ENCODE measurements at regions not wholly inside any gene's neighbourhood (a gene's known extent, or its start where the extent isn't known, plus 50 kb on each side); places are given as distances from the start of the nearest gene placed in this dataset.

DNA sequence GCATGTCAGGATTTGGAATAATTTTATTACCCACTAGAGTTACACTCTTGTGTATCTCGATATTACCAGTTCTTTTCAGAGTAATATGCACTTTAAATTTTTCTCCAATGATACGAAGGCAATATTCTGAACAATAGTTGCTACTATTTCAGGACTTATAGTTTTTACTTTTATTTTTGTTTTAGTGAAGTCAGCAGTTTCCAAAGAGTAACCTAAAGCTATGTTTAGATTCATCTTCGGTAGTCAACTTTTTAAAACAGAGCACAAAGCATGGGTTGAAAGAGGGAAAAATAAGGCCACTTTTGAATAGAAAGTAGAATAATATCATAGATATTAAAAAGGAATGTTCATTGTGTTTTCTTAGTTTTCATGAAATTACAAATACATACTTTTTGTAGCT is 532.7 kb downstream of the CPS1 start:
- Histone ChIP-seq H2BK5ac (ENCODE audit: low read depth, low read length) (no peak overlapping the region), H2AK5ac (ENCODE audit: low read depth, low read length) (no peak overlapping the region), H3K27ac (ENCODE audit: low read depth, low read length) (no peak overlapping the region), H3K18ac (ENCODE audit: extremely low read depth, low read length) (no peak overlapping the region), H3K36me3 (ENCODE audit: control insufficient read depth in 2 of 4, insufficient read depth in 4 of 4, low read length in 3 of 4) (no peaks in the 10 kb centered on the region), H3K56ac (replicated peaks; ENCODE audit: insufficient read length, low read depth, low read length) (no peak overlapping the region), H3K27me3 (replicated peaks in 1 of 4; ENCODE audit: control insufficient read depth in 3 of 4, extremely low read depth in 1 of 4, insufficient read depth in 3 of 4, low read length in 3 of 4) (no peaks in the 10 kb centered on the region), H4K8ac (ENCODE audit: extremely low read depth, insufficient read depth, low read length) (no peak overlapping the region), H3K9ac (replicated peaks in 1 of 4; ENCODE audit: extremely low read depth in 1 of 4, low read depth in 3 of 4, low read length in 3 of 4) (no peak overlapping the region), H4K91ac (replicated peaks; ENCODE audit: insufficient read length, low read length) (no peak overlapping the region), H2BK15ac (ENCODE audit: low read length) (no peak overlapping the region), H3K79me2 (ENCODE audit: control insufficient read depth in 1 of 2, insufficient read depth in 2 of 2, low read length in 2 of 2) (no peaks in the 10 kb centered on the region), H2AFZ (ENCODE audit: low read length) (no peak overlapping the region), H3K23ac (ENCODE audit: insufficient read length) (no peak overlapping the region), H3K4ac (replicated peaks; ENCODE audit: insufficient read length, low read depth, low read length) (no peak overlapping the region), H3K4me2 (ENCODE audit: insufficient read depth in 1 of 2, low read depth in 2 of 2, low read length in 2 of 2) (no peak overlapping the region), H2BK12ac (ENCODE audit: low read depth, low read length) (no peak overlapping the region), H4K20me1 (replicated peaks in 1 of 2; ENCODE audit: control insufficient read depth in 1 of 2, insufficient read depth in 2 of 2, low read length in 2 of 2) (no peaks in the 10 kb centered on the region), H3K4me1 (replicated peaks in 1 of 4; ENCODE audit: control insufficient read depth in 3 of 4, insufficient read depth in 4 of 4, low read length in 3 of 4) (no peaks in the 10 kb centered on the region), H3K14ac (ENCODE audit: insufficient read length) (no peak overlapping the region), H2BK20ac (ENCODE audit: low read length) (no peak overlapping the region), H4K5ac (ENCODE audit: insufficient read length, low read depth, low read length) (no peak overlapping the region), H3K9me3 (ENCODE audit: insufficient read depth in 2 of 2, low read depth in 1 of 2, low read length in 1 of 2) (no peaks in the 10 kb centered on the region), H3K4me3 (ENCODE audit: extremely low read depth in 1 of 4, insufficient read depth in 2 of 4, low read depth in 3 of 4, low read length in 4 of 4) (no peak overlapping the region), H2BK120ac (replicated peaks; ENCODE audit: low read depth, low read length) (no peak overlapping the region), H3K79me1 (ENCODE audit: low read depth, low read length) (no peaks in the 10 kb centered on the region), H3K23me2 (ENCODE audit: low read depth, low read length) (no peaks in the 10 kb centered on the region; the same call in 1 of the 2 replicates)
- POLR2A ChIA-PET (ENCODE audit: partially characterized antibody): no interaction called here
- FAIRE-seq (no peak), DNase-seq (ENCODE audit: low read depth in 1 of 2, low spot score in 2 of 2) (no peak)
- 91% methylated on average over 3 of the region's 3 CpGs; no CpG with 5 or more reads in 1 of the 2 experiments for WGBS, 2 experiments (ENCODE audit: extremely low coverage in 1 of 2, insufficient coverage in 1 of 2, insufficient read length in 1 of 2, insufficient replicate concordance in 2 of 2, low coverage in 1 of 2, low lambda C conversion rate in 2 of 2, missing lambda C conversion rate in 1 of 2)
- CTCF ChIA-PET (ENCODE audit: partially characterized antibody): interaction anchor here (0.8 to 1.4 kb wide), 2 partner anchors 68 to 548 kb away, joined by 3 to 6 read pairs; no protein-coding TSS in a partner anchor
- TF ChIP-seq SP1 (IDR thresholded peaks at IDR 0.05; ENCODE audit: low read depth, low read length) (no peak), PHF8 (conservative IDR thresholded peaks at IDR 0.05; ENCODE audit: low read depth, low read length) (no peak), POLR2A (IDR thresholded peaks at IDR 0.05; ENCODE audit: control extremely low read depth in 1 of 2, low read depth in 2 of 2, low read length in 2 of 2) (no peak), CHD1 (IDR thresholded peaks at IDR 0.05; ENCODE audit: low read depth, low read length) (no peak), SIRT6 (IDR thresholded peaks at IDR 0.05; ENCODE audit: low read length) (no peak), GTF2F1 (IDR thresholded peaks at IDR 0.05; ENCODE audit: borderline replicate concordance, low read depth, low read length) (no peak), SIN3A (conservative IDR thresholded peaks at IDR 0.05 in 1 of 2, IDR thresholded peaks at IDR 0.05 in 1 of 2; ENCODE audit: low read depth in 1 of 2, low read length in 2 of 2) (no peak), CBX5 (IDR thresholded peaks at IDR 0.05; ENCODE audit: low read depth, low read length) (no peak), TEAD4 (IDR thresholded peaks at IDR 0.05; ENCODE audit: low read depth, low read length) (no peak), CTBP2 (IDR thresholded peaks at IDR 0.05; ENCODE audit: borderline replicate concordance, insufficient read depth, insufficient read length, low read length) (no peak), SRF (IDR thresholded peaks at IDR 0.05; ENCODE audit: low read depth, low read length) (no peak)
- TF ChIP-seq, protein P1, sequence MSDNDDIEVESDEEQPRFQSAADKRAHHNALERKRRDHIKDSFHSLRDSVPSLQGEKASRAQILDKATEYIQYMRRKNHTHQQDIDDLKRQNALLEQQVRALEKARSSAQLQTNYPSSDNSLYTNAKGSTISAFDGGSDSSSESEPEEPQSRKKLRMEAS (IDR thresholded peaks at IDR 0.05): no peak
- TF ChIP-seq, protein P2, sequence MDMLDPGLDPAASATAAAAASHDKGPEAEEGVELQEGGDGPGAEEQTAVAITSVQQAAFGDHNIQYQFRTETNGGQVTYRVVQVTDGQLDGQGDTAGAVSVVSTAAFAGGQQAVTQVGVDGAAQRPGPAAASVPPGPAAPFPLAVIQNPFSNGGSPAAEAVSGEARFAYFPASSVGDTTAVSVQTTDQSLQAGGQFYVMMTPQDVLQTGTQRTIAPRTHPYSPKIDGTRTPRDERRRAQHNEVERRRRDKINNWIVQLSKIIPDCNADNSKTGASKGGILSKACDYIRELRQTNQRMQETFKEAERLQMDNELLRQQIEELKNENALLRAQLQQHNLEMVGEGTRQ (IDR thresholded peaks at IDR 0.05; ENCODE audit: low read length): no peak
- TF ChIP-seq, protein P3, sequence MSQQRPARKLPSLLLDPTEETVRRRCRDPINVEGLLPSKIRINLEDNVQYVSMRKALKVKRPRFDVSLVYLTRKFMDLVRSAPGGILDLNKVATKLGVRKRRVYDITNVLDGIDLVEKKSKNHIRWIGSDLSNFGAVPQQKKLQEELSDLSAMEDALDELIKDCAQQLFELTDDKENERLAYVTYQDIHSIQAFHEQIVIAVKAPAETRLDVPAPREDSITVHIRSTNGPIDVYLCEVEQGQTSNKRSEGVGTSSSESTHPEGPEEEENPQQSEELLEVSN (IDR thresholded peaks at IDR 0.05): no peak
